GOT3 (cell line): ENCODE measurements at regions not wholly inside any gene's neighbourhood (a gene's known extent, or its start where the extent isn't known, plus 50 kb on each side); places are given as distances from the start of the nearest gene placed in this dataset.

Experiments
- DNase-seq: peaks from one replicate; lab custom pipeline; 2025; ENCODE audit warnings: mixed read lengths; lab: John Stamatoyannopoulos, UW

DNA sequence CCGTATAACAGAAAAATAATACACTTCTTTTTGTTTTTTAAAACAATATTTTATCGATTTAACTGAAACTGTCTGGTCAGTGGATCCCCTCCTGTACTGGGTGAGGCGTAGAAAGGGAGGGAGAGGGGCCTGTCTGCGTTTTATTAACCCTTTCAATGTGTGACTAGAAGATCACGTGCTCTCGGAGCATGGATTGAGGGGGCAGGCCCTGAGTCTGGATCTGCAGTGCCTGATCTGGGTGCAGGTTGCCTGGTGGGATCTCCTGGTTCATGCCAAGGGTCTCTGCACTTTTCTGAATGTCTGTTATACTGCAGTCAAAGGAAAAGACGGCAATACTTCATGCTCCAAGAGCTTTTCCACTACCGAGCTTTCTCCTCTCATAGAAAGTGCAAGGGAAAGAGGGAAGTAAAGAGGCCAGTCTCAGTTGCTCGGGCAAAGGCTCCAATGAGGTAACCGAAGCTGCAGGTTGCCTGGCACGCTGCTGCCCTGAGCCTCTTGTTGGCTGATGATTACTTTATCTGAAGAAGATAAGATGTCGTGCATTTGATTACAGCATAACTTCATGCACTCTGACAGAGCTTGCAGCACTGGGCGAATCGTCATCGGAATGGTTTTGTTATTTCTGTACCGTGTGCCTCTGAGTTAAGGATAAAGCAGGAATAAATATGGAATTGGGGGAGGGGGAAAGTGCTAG lies 167.5 kb upstream of the PMEPA1 start:
- no peak for DNase-seq

DNA sequence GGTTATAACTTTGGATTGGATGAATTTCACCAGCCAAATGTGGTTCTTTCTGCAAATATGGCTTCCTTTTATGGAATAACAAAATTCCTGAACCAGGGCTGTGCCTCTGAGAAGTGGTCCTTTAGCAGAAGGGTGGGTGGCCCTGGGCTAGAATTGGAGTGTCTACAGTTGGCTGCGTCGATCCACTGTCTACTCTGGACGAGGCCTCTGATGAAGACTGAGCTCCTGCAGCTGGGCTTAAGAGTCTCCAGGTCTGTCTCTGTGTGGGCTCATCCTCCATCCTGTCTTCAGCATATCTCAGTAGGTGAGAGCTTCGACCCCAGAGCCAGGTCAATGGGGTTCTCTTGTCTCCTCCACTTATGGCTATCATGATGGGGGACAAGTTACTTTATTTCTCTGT lies 166.3 kb upstream of the PMEPA1 start:
- DNase-seq = no peak

DNA sequence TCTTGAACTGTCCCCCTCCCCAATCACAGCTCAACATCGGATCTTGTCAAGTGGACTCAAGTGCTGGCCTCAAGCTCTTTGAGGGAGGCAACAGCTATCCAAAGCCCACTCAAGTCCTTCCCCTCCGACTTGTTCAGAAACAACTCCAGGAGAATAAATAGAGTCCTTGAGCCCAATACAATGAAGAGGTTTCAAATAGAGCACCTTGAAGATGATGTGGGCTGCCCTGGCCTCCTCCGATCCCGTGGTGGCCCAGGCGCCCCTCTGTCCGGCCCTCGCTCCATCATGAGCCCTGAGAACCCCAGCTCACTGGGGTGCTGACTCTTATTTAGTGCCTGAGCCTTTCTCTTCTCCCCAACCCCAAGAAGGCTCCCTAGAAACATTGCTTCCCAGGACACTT lies 164.3 kb upstream of the PMEPA1 start:
- DNase-seq = no peak

DNA sequence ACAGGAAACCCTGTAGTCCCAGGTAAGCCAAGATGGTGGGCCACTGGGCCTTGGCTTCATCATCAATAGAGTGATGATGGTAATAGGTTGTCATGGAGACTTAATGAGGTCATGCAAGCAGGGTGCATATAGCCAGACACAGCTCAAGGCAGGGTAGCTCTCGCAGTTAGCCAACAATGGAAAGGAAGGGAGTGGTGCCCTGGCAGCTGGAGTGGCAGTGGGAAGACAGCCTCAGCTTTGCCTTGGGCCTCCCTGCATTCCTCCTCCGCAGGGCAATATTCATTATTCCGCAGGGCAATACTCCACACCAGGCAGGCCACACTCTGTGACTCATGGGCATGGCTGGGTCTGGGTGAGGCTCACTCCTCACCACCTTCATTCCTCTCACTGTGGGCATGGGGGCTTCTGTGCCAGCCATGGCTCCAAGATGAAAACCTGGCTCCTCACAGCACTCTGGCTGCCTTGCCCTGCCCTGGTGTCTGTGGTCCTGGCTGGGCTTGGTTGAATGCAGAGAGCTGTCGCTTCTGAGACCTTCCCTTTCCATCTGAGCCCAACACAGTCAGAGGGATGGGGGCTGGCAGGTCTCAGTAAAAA lies 163.1 kb upstream of the PMEPA1 start:
- no peak for DNase-seq

DNA sequence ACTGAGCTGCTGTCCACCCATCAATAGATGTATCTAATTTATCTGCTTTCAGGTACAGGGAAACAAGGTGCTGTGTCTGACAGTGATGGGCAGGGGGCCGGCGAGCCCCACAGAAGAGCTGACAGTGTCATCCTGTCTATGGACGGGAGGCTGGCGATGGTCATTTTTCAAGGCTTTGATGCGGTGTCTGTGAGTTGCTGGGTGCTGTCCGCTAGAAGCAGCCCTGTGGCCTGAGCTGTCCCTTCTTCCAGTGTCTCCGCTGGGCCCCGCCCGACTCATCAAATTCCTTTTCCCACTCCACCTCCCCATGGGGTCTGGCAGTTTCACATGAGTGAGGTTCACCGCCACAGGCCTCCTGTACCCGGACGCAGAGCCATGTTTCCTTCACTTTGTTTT lies 161.4 kb upstream of the PMEPA1 start:
- DNase-seq = no peak

DNA sequence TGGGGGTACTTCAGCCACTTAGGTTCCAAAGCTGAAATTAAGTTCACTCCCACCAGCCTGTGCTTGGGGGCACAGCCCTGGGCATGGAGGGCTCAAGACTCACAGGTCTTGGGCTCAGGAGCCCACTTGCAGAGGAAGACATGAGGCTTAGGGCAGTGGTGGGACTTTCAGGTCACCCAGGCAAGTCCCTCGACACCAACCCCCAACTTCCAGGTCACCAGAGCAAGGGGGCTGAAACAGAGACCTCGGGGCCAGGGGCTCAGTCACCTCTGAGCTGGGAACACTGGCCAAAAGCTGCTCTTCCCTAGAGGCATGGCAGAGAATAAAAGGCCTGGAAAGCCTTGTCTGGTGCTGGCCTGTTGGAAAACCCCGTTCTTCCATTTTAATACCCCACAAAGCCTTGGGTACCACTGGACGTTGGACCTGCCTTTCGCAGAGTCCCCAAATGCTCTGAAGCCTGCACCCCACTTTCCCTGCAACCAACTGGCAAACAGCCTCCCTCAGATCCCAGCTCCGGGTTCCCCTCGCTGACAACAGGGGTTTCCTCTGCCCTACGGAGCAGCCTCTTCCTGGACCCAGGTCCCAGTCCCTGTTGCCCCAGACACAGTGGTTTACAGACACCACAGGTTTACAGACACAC lies 160.9 kb upstream of the PMEPA1 start:
- no peak for DNase-seq

DNA sequence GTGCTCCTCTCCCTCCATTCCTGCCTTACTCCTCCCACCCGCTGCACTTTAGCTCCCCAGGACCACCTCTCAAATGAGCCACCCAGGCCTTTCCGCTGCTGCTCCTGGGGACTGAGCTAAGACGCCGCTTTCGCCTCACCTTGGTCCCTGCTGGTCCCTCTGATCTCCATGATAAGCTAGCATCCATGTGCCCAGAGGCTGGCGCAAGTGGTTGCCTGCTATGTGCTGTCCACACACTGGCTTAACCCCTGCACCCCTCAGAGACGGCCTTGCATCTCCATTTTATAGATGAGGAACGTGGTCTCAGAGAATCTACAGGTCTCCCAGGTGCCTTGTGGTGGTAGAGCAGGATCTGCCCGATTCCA lies 160.1 kb upstream of the PMEPA1 start:
- DNase-seq = no peak

DNA sequence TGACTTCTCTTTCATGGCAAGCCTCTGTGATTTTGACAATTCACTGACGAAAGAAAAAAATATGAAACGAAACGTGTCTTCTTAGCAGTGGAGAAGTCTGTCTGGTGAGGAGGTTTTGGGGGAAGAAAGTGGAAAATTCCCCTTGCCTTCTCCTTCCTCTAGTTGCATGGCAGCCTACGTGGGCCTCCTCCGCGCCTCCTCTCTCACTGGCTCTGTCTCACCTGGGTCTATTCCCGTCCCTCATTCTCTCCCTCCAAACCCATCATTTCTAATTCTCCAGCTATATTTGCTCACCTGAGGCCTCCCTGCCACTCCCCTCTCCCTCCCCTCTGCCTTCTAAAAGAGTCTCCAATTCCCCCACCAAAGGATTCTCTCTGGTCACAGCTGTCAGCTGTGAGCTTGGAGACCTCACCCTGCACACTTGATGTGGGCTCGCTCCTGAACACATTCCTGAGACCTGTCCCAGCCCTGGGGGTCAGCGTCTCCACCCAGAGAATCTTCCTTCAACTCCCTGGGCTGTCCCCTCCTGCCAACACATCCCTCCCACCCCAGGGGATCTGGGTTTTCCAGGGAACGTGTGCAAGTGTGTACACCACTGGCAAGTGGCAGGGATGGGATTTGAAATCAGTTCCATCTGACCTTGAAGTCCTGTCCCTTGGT lies 159.6 kb upstream of the PMEPA1 start:
- no peak for DNase-seq

DNA sequence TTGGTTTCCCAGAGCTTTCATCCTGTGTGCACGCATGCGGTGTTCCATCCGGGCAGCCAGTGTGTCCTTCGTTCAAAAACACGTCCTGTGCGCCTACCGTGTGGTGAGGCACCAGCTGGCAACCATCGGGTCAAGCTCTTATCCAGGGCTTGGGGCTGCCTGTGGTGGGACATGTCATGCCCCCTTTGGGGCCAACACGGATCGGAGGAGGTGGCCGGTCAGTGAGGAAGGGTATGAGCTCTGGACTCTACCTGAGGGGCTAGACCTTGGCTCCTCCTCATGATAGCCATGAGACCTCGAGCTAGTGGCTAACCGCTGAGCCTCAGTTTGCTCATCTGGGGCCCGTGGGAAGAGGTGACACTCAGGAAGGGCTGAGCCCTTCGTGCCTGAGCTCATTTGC lies 158.5 kb upstream of the PMEPA1 start:
- DNase-seq = no peak

DNA sequence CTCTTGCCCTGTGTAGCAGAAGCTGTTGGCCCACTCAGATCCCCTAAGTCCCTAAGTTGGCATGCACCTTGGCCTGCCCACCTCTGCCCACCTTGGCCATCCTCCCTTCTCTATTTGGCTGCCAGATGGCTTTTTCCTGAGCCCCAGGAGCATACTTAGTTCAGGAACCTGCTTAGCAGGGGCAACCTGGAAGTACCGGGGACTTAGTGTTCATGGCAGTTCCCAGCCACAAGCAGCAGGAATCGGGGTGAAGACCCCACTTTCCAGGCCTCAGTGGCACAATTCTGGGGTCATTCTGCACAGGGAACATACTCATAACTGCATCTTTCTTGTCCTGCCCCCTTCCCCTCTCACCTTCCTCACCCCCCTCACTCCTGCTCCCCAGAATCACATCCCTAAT lies 158.0 kb upstream of the PMEPA1 start:
- no peak for DNase-seq

DNA sequence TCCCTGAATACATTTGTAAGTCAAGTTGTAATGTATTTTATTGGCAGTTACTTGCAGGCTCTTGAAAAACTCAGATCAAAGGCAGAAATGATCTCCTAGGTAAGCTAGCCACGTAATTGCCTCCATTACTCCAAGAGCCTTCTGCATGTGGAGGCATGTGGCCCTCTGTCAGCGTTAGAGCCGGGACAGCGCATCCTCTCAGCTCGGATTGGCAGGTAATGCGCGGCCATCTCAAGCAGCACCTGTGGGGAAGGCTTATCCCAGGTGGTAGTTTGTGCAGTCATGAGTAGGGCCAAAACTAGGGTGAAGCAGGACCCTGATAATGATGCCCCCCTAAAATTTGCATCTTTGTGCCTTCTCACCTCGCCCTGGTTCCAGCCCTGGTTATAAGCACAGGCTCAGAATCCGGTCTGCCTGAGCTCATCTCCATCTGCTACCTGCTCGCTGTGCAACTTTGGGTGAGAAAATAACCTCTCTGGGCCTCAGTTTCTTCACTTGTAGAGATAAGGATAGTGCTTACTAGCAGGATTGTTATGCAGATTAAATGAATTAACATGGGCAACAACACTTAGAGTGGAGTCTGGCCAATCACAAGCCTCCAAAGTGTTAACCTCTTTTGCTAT lies 157.5 kb upstream of the PMEPA1 start:
- DNase-seq = no peak

DNA sequence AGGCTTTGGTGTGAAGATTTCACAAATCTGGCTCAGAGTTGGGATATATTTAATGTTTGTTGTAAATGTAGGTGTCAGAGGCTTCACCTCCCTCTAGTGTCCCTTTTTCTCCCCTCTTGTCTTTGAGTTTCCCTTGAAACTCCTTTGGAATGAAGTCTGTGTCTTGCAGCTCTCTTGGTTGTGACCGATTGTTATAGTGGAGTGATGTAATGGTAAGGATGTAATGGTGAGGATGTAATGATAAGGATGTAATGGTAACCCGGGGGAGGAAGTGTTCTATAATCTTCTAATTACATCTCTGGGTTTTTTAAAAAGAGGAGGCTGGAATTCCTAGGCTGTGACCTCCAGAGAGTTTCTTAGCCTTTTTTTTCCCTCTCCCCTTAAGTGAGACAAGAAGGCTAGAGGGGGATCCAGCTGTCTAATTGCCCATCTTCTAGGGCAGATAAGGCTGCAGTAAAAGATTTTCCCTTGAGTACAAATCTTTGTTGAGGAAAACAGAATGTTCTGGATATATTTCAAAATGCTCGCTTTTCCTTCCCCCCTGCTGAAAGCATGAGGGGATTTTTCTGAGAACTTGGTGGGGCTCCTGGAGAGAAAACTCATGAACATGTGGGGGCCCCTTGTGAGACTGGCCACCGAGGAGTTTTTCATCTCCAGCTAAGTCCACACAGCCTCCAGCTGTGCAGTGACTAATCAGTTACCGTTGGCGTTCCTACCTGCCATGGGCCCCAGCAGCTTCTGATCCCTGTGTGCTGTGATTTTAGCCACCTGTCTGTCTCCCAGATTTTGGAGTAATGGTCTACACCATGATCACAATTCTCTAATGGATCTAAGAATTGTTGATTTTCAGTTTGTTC lies 156.7 kb upstream of the PMEPA1 start:
- DNase-seq = no peak

DNA sequence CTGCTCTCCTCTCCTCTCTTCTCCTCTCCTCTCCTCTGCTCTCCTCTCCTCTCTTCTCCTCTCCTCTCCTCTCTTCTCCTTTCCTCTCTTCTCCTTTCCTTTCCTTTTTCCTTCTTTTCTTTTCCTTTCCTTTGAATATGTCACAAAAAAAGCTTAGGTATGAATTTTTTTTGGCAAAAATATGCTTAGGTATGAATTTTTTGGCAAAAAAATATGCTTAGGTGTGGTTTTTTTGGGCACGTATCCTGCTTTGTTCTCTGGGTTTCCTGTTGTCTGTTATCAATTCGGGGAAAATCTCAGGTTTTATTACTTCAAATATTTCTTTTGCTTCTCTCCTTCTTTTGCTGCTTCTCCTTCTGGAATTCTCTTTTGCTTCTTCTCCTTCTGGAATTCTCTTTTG lies 155.5 kb upstream of the PMEPA1 start:
- DNase-seq = no peak

DNA sequence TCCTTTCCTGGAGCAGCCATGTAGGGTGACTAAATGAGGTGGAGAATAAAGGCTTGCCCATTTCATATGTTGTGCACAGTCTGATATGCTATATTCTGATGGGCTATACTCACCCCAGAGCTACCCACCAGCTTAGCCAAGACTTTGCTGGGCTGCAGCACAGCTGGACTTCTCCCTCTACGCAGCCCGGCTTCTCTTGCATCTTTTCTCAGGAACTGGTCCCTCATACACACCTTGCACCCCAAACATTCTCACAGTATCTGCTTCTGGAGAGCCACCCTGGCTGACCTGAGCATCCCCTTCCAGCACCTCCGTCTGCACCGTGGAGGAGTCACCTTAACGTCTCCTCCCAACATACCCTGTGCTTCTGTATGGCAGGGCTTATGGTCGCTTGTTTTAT lies 150.8 kb upstream of the PMEPA1 start:
- DNase-seq = no peak

DNA sequence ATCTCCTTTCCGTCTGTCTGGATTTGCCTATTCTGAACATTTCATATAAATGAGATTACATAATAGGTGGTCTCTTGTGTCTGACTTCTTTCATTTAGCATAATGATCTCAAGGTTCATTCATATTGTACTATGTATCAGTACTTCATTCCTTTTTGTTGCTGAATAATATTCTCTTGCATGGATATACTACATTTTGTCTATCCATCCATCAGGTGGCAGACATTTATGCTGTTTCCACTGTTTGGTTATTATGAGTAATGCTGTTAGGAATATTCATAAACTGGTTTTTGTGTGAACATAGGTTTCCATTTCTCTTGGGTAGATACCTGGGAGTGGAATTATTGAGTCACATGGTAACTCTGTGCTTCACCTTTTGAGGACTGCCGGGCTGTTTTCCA lies 148.2 kb upstream of the PMEPA1 start:
- no peak for DNase-seq

DNA sequence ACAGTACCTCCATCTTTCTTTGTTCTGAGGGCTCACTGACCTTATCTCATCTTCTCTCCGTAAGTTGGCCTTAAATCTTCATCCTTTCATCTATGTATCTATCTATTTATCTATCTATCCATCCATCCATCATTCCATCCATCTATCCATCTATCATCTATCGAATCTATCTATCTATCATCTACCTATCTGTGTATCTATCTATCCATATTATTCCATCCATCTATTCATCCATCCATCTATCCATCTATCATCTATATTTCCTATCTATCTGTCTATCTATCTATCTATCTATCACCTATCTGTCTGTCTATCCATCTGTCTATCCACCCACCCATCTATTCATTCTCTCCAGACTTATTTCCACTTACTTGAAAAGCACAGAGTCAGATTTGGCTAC lies 147.3 kb upstream of the PMEPA1 start:
- no peak for DNase-seq

DNA sequence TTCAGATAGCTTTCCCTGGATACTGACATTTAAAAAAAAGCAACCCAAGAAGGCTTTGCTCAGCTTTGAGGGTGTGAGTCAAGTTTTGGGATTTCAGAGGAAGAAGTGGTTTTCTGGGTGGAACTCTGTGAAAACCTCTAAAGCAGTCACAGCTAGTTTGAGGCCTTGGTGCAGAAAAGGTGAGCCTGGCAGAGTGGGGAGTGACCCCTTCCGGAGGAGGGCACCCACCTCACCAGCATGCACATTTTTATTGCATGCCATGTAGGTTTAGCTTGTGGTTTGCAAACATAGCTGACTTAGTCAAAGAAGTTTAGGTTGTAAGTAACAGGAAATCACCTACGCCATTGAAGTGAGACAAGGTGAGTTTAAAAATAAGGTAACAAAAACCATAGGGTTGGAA lies 146.8 kb upstream of the PMEPA1 start:
- DNase-seq = no peak

DNA sequence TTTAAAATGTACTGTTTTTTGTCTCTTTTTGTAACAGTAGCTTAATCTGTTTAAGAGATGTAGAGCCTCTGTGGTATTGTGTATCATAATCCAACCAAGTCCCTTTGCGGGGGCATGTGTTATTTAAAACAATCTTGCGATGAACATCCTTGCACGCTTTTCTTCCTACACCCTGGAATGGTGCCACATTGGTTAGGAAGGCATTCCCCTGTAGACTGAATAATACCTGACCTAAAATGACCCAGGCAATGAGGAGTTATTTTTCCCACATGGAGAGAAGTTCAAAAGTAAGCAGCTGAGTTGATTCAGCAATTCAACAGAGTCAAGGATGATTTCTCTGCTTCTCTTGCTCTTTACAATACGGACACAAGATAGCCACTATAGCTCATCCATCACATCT lies 142.0 kb upstream of the PMEPA1 start:
- no peak for DNase-seq

DNA sequence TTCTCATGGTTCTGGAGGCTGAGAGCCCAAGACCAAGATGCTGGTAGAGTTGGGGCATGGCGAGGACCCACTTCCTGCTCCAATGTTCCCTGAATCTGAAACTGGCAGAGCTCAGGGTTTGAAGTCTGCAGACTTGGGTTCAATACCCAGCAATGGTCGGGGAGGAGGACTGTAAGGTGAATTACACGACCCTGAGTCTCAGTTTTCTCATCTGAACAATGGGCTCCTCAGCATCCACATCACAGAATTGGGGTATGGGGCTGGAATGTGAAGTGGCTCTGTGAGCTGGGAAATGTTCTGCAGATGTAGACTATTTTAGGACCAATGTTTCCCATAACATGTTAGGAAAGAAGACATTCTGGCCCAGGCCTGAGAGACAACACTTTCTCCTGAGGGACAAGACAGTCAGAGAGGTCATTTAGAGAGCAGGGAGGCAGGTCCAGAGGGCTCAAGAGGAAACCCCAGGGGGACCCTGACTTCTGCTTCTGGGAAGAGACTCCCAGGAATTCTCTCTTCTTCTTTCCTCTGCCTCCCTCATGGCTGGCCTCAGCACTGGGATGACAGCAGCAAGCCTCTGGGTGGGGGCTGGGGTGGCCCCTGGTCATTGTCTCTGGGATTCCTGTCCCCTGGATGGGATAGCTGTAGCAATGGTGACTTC lies 141.3 kb upstream of the PMEPA1 start:
- no peak for DNase-seq

DNA sequence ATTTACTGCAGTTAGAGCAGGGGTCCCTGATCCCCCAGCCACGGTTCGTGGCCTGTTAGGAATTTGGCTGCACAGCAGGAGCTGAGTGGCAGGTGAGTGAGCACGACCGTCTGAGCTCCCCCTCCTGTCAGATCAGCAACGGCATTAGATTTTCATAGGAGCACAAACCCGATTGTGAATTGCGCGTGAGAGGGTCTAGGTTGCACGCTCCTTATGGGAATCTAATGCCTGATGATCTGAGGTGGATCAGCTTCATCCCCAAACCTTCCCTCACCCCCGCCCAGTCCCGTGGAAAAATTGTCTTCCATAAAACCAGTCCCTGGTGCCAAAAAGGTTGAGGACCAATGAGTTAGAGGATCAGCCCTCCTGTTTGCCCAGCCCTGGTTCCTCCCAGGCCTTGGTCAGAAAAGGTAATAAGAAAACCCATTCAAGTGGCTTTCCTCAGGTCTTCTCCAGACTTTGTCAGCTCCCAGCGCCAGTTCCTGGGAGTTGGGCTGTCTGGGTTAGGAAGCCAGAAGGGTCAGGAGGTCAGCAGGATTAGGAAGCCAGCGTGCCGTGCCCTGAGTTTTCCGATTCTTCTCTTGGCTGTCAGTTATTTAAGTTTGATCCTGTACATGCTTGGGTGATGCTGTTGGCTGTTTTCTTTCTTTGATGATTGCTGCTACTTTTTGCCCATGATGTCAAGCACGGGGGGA lies 139.9 kb upstream of the PMEPA1 start:
- no peak for DNase-seq

DNA sequence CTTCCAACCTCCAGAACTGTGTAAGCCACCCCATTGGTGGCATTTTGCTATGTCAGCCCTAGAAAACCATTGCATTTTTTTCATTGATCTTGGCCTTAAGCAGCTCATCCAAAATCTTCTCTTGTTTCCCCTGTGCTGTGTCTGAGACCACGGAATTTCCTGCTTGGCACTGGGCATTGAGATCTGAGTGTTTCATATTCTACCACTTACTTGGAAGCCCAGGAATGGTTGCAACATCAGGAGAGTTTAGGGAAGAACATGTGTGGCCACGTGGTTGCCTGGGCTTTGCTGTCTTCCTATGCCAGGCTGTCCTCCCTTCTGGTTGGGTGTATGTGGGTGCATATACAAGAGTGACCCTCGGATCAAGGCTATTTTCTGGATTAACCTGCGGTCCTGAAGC lies 139.3 kb upstream of the PMEPA1 start:
- DNase-seq = no peak
